ENCODE measurements at regions not wholly inside any gene's neighbourhood (a gene's known extent, or its start where the extent isn't known, plus 50 kb on each side); places are given as distances from the start of the nearest gene placed in this dataset.

GRCh38 chr9:16039988-16040761 is 487.3 kb downstream of the CCDC171 start:
- H3K27me3 ChIP-seq (ENCODE audit: control insufficient read depth, insufficient read depth, low read length) = no peaks in the 10 kb centered on the region
- H3K79me2 ChIP-seq (ENCODE audit: control insufficient read depth, insufficient read depth, low read length) = no peaks in the 10 kb centered on the region
- peaks cover 3% of the 10 kb centered on the region for H3K4me1 ChIP-seq (ENCODE audit: control insufficient read depth, extremely low read depth, insufficient read depth, low read length)
- H3K27ac ChIP-seq (ENCODE audit: insufficient read depth, low read length) = no peak overlapping the region
- TF ChIP-seq, protein P1, sequence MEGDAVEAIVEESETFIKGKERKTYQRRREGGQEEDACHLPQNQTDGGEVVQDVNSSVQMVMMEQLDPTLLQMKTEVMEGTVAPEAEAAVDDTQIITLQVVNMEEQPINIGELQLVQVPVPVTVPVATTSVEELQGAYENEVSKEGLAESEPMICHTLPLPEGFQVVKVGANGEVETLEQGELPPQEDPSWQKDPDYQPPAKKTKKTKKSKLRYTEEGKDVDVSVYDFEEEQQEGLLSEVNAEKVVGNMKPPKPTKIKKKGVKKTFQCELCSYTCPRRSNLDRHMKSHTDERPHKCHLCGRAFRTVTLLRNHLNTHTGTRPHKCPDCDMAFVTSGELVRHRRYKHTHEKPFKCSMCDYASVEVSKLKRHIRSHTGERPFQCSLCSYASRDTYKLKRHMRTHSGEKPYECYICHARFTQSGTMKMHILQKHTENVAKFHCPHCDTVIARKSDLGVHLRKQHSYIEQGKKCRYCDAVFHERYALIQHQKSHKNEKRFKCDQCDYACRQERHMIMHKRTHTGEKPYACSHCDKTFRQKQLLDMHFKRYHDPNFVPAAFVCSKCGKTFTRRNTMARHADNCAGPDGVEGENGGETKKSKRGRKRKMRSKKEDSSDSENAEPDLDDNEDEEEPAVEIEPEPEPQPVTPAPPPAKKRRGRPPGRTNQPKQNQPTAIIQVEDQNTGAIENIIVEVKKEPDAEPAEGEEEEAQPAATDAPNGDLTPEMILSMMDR (conservative IDR thresholded peaks at IDR 0.05 in 1 of 2, IDR thresholded peaks at IDR 0.05 in 1 of 2; ENCODE audit: low read depth in 1 of 2, low read length in 2 of 2) = no peak
- no peak for TF ChIP-seq EZH2 (IDR thresholded peaks at IDR 0.05; ENCODE audit: low read length, missing control alignments)
- H3K4me2 ChIP-seq (ENCODE audit: extremely low read depth, insufficient read depth, low read length) = no peak overlapping the region
- no peaks in the 10 kb centered on the region for H3K9me3 ChIP-seq (ENCODE audit: control insufficient read depth, insufficient read depth, low read depth, low read length)
- H3K4me3 ChIP-seq (replicated peaks in 1 of 4; ENCODE audit: control extremely low read depth in 1 of 4, insufficient read depth in 1 of 4, low read depth in 3 of 4, low read length in 4 of 4) = no peak overlapping the region
- H3K9ac ChIP-seq (ENCODE audit: insufficient read depth, low read length) = no peak overlapping the region
- H4K20me1 ChIP-seq (ENCODE audit: control insufficient read depth, extremely low read depth, insufficient read depth, low read length) = no peaks in the 10 kb centered on the region
- H3K36me3 ChIP-seq (ENCODE audit: control insufficient read depth, insufficient read depth, low read length) = no peaks in the 10 kb centered on the region
- H2AFZ ChIP-seq (ENCODE audit: low read length) = no peak overlapping the region
- DNase-seq (ENCODE audit: low read depth in 2 of 2) = peak; percentile 68 to 81

- no peaks in the 10 kb centered on the region for H3K9me3 ChIP-seq (ENCODE audit: control insufficient read depth, insufficient read depth, low read depth, low read length)
- no peaks in the 10 kb centered on the region for H3K27me3 ChIP-seq (ENCODE audit: control insufficient read depth, insufficient read depth, low read length)
- H3K36me3 ChIP-seq (ENCODE audit: control insufficient read depth, insufficient read depth, low read length) = no peaks in the 10 kb centered on the region
- no peak overlapping the region for H3K9ac ChIP-seq (ENCODE audit: insufficient read depth, low read length)
- no peaks in the 10 kb centered on the region for H3K79me2 ChIP-seq (ENCODE audit: control insufficient read depth, insufficient read depth, low read length)
- no peak overlapping the region for H3K27ac ChIP-seq (ENCODE audit: insufficient read depth, low read length)
- no peak overlapping the region for H3K4me2 ChIP-seq (ENCODE audit: extremely low read depth, insufficient read depth, low read length)
- H4K20me1 ChIP-seq (ENCODE audit: control insufficient read depth, extremely low read depth, insufficient read depth, low read length) = no peaks in the 10 kb centered on the region
- peaks cover 3% of the 10 kb centered on the region for H3K4me1 ChIP-seq (ENCODE audit: control insufficient read depth, extremely low read depth, insufficient read depth, low read length)
- peak overlapping the region; percentile 31 for H2AFZ ChIP-seq (ENCODE audit: low read length)
- H3K4me3 ChIP-seq (replicated peaks in 1 of 4; ENCODE audit: control extremely low read depth in 1 of 4, insufficient read depth in 1 of 4, low read depth in 3 of 4, low read length in 4 of 4) = no peak overlapping the region
- TF ChIP-seq EZH2 (IDR thresholded peaks at IDR 0.05; ENCODE audit: low read length, missing control alignments) = no peak
- TF ChIP-seq, protein P1 (conservative IDR thresholded peaks at IDR 0.05 in 1 of 2, IDR thresholded peaks at IDR 0.05 in 1 of 2; ENCODE audit: low read depth in 1 of 2, low read length in 2 of 2) = no peak
- DNase-seq (ENCODE audit: low read depth in 2 of 2) = peak; percentile 49 to 77
Measured at GRCh38 chr9:16043756-16044578, 491.1 kb downstream of the CCDC171 start.

GRCh38 chr9:16044579-16044881 is 491.7 kb downstream of the CCDC171 start:
- H2AFZ ChIP-seq (ENCODE audit: low read length) = peak overlapping the region; percentile 9
- DNase-seq (ENCODE audit: low read depth in 2 of 2) = peak; percentile 31 to 63
- no peak for TF ChIP-seq EZH2 (IDR thresholded peaks at IDR 0.05; ENCODE audit: low read length, missing control alignments)
- TF ChIP-seq, protein P1 (conservative IDR thresholded peaks at IDR 0.05 in 1 of 2, IDR thresholded peaks at IDR 0.05 in 1 of 2; ENCODE audit: low read depth in 1 of 2, low read length in 2 of 2) = no peak
- H3K9ac ChIP-seq (ENCODE audit: insufficient read depth, low read length) = no peak overlapping the region
- no peaks in the 10 kb centered on the region for H3K36me3 ChIP-seq (ENCODE audit: control insufficient read depth, insufficient read depth, low read length)
- H3K27me3 ChIP-seq (ENCODE audit: control insufficient read depth, insufficient read depth, low read length) = no peaks in the 10 kb centered on the region
- peaks cover 3% of the 10 kb centered on the region for H3K4me1 ChIP-seq (ENCODE audit: control insufficient read depth, extremely low read depth, insufficient read depth, low read length)
- H3K79me2 ChIP-seq (ENCODE audit: control insufficient read depth, insufficient read depth, low read length) = no peaks in the 10 kb centered on the region
- H3K4me3 ChIP-seq (replicated peaks in 1 of 4; ENCODE audit: control extremely low read depth in 1 of 4, insufficient read depth in 1 of 4, low read depth in 3 of 4, low read length in 4 of 4) = no peak overlapping the region
- H4K20me1 ChIP-seq (ENCODE audit: control insufficient read depth, extremely low read depth, insufficient read depth, low read length) = no peaks in the 10 kb centered on the region
- H3K4me2 ChIP-seq (ENCODE audit: extremely low read depth, insufficient read depth, low read length) = no peak overlapping the region
- no peak overlapping the region for H3K27ac ChIP-seq (ENCODE audit: insufficient read depth, low read length)
- H3K9me3 ChIP-seq (ENCODE audit: control insufficient read depth, insufficient read depth, low read depth, low read length) = no peaks in the 10 kb centered on the region

All from fibroblast of lung (primary cell).